Effector CD4-positive, alpha-beta T cell (primary cell): ENCODE measurements at regions not wholly inside any gene's neighbourhood (a gene's known extent, or its start where the extent isn't known, plus 50 kb on each side); places are given as distances from the start of the nearest gene placed in this dataset.

Experiments
- DNase-seq: peaks from one replicate; pipeline ENCODE4 v3.0.0-alpha.2; 2020

GRCh38 chr12:125193376-125194152 is 128.3 kb downstream of the AACS start:
- DNase-seq, result no peak

GRCh38 chr12:125194163-125194773 is 129.0 kb downstream of the AACS start:
- DNase-seq, result no peak

- no peak for DNase-seq
Measured at GRCh38 chr12:125194987-125195386, 129.8 kb downstream of the AACS start.

- no peak for DNase-seq
Measured at GRCh38 chr12:125197326-125197725, 132.1 kb downstream of the AACS start.

- no peak for DNase-seq
Measured at GRCh38 chr12:125198652-125199051, 133.4 kb downstream of the AACS start.

GRCh38 chr12:125201090-125201489 is 135.9 kb downstream of the AACS start:
- no peak for DNase-seq

- no peak for DNase-seq
Measured at GRCh38 chr12:125201940-125202339, 136.7 kb downstream of the AACS start.

GRCh38 chr12:125202421-125202820 is 137.2 kb downstream of the AACS start:
- no peak for DNase-seq

- no peak for DNase-seq
Measured at GRCh38 chr12:125203145-125203765, 138.0 kb downstream of the AACS start.

- DNase-seq, result no peak
Measured at GRCh38 chr12:125205386-125205785, 140.2 kb downstream of the AACS start.

GRCh38 chr12:125206711-125207110 is 141.5 kb downstream of the AACS start:
- DNase-seq, result no peak

GRCh38 chr12:125208334-125208733 is 143.1 kb downstream of the AACS start:
- DNase-seq, result no peak

GRCh38 chr12:125208942-125209341 is 143.7 kb downstream of the AACS start:
- DNase-seq, result no peak

- DNase-seq, result no peak
Measured at GRCh38 chr12:125210104-125210755, 145.0 kb downstream of the AACS start.

GRCh38 chr12:125211464-125211863 is 146.2 kb downstream of the AACS start:
- no peak for DNase-seq

- DNase-seq, result no peak
Measured at GRCh38 chr12:125214289-125214688, 149.1 kb downstream of the AACS start.

- DNase-seq, result no peak
Measured at GRCh38 chr12:125216756-125217155, 151.5 kb downstream of the AACS start.

GRCh38 chr12:125217308-125217707 is 152.1 kb downstream of the AACS start:
- no peak for DNase-seq

GRCh38 chr12:125218952-125219351 is 153.7 kb downstream of the AACS start:
- no peak for DNase-seq

GRCh38 chr12:125220404-125221273 is 155.4 kb downstream of the AACS start:
- DNase-seq, result no peak

- DNase-seq, result no peak
Measured at GRCh38 chr12:125221602-125222001, 156.4 kb downstream of the AACS start.

GRCh38 chr12:125222876-125223275 is 157.6 kb downstream of the AACS start:
- DNase-seq, result no peak

GRCh38 chr12:125225641-125226040 is 160.4 kb downstream of the AACS start:
- DNase-seq, result no peak
